RWPE1 (cell line): ENCODE measurements at regions not wholly inside any gene's neighbourhood (a gene's known extent, or its start where the extent isn't known, plus 50 kb on each side); places are given as distances from the start of the nearest gene placed in this dataset.

Experiments used
- CTCF ChIA-PET: fragments of 350-600 bp; sonication (Branson Sonifier 250); formaldehyde crosslinking; extraction: SDS; loops from one replicate; lab custom pipeline; 2021; lab: Yijun Ruan, JAX
- POLR2A ChIA-PET: fragments of 400-600 bp; formaldehyde crosslinking; extraction: SDS; loops from one replicate; lab custom pipeline; 2020; ENCODE audit warnings: antibody characterized with exemption; ENCODE audit not compliant: low non-redundant PET; lab: Yijun Ruan, JAX
- DNase-seq: peaks from one replicate; pipeline ENCODE4 v3.0.0; 2012; ENCODE audit warnings: low spot score
- H3K27ac ChIP-seq: fragments of 450-650 bp; 2 replicates; pipeline ENCODE4 v1.5.1; 2017
- CTCF ChIP-seq: fragments of 450-650 bp; conservative IDR thresholded peaks from 2 replicates; pipeline ENCODE4 v1.5.1; 2017; ENCODE audit warnings: low read depth, mild to moderate bottlenecking

DNA sequence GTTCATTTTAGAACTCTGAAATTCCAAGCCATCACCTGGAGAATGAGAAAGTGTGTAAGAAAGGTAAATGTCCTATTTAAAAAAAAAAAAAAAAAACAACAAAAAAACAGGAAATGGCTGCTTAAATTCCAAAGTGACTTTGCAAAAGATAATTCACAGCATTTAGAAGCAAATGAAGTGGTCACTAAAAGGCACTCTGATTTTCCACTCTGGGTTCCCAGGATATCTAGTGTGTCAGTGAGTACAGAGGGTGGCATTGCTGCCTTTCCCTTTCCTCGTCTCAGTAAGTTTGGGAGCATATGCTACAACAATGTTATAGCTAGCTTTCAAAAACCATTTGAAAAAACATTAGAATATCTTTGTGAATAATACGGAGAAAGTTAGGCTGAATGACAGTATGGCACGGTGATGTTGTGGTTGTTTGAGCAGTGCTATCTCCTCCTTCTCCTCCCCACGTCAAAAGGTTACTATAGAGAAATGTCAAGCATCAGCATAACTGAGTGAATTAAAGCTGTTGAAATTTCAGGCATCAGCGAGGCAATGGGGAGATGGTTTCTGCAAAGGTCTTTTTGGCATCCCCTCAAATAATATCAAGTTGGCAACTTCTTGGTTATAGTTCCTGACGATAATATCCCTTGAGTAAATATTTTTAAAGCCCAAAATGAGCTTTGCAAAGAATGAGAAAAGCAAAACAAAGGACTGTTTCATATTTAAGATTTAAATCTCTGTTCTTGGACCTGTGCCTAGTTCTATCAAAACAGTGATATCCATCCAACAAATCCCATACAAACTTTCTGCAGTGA is 164.5 kb upstream of the E2F7 start:
- no peak overlapping the region; the same call in 1 of the 2 replicates for H3K27ac ChIP-seq
- ChIA-PET POLR2A (no interaction called here), CTCF (no interaction called here)
- no peak for DNase-seq
- TF ChIP-seq CTCF, result no peak

DNA sequence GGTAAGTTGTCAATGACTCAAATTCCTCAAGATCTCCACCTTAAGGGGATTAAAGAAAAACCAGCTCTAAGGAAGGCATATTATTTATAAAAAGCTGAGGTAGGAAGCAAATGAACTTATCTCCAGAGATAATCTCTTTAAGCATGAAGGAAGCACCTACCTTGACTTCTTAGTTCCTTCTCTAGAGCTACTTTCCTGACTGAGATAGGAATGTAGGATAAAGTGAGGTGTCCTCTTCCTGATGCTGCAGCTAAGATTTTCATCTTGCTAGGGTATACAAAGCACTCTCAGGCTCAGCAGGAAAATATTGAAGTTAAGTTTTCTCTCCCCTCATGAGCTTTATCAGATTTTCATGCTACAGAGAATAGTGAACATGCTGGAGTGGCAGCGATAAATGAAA is 163.0 kb upstream of the E2F7 start:
- no peak for TF ChIP-seq CTCF
- no peak overlapping the region for H3K27ac ChIP-seq
- CTCF ChIA-PET, result interaction anchor here (0.7 kb wide), 1 partner anchor 469 kb away, joined by 6 read pairs; no protein-coding TSS in a partner anchor
- no peak for DNase-seq
- POLR2A ChIA-PET, result no interaction called here

- TF ChIP-seq CTCF, result no peak
- no peak for DNase-seq
- POLR2A ChIA-PET, result no interaction called here
- H3K27ac ChIP-seq, result no peak overlapping the region
- CTCF ChIA-PET, result interaction anchor here (0.7 kb wide), 1 partner anchor 1831 kb away, joined by 3 read pairs; no protein-coding TSS in a partner anchor
Observed at GRCh38 chr12:77226368-77226767, 161.0 kb upstream of the E2F7 start.

DNA sequence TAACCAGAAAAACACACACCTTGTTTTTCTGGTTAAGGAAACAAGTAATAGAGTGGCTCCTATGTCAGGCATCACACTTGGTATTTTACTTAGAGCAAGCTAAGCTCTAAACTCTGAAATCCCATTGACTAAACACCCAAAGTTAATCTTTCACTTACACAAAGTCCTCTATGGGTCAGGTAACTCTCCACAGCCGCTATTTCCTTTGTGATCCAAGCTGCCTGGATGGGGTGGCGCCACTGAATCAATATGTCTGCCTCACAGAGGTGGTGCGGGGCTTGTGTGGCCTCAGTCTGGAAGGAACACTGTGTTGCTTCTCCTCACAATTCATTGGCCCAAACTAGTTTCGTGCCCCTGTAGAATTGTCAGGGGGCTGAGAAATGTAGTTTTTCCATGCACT is 160.0 kb upstream of the E2F7 start:
- H3K27ac ChIP-seq, result no peak overlapping the region
- no peak for TF ChIP-seq CTCF
- CTCF ChIA-PET, result interaction anchor here (0.6 kb wide), 1 partner anchor 1858 kb away, joined by 4 read pairs; no protein-coding TSS in a partner anchor
- POLR2A ChIA-PET, result no interaction called here
- no peak for DNase-seq

GRCh38 chr12:77224346-77224745 is 159.0 kb upstream of the E2F7 start:
- ChIA-PET POLR2A (no interaction called here), CTCF (interaction anchor here (0.6 kb wide), 1 partner anchor 88 kb away, joined by 3 read pairs; no protein-coding TSS in a partner anchor)
- no peak for DNase-seq
- H3K27ac ChIP-seq, result no peak overlapping the region
- TF ChIP-seq CTCF, result no peak

GRCh38 chr12:77222336-77222735 is 157.0 kb upstream of the E2F7 start:
- TF ChIP-seq CTCF, result no peak
- ChIA-PET CTCF (no interaction called here), POLR2A (no interaction called here)
- DNase-seq, result no peak
- H3K27ac ChIP-seq, result no peak overlapping the region
